ENCODE measurements at regions not wholly inside any gene's neighbourhood (a gene's known extent, or its start where the extent isn't known, plus 50 kb on each side); places are given as distances from the start of the nearest gene placed in this dataset.

GRCh38 chr6:132888701-132889100 is 74.3 kb downstream of the RPS12 start:
- no peak for TF ChIP-seq CTCF (IDR thresholded peaks at IDR 0.05)
- TF ChIP-seq POLR2AphosphoS5 (IDR thresholded peaks at IDR 0.05): no peak
- TF ChIP-seq POLR2A (IDR thresholded peaks at IDR 0.05; ENCODE audit: low read depth): no peak

All from esophagus muscularis mucosa (tissue), 3 donors.